Spleen (tissue), 7 donors: ENCODE measurements at regions not wholly inside any gene's neighbourhood (a gene's known extent, or its start where the extent isn't known, plus 50 kb on each side); places are given as distances from the start of the nearest gene placed in this dataset.

Experiments used
- CTCF ChIP-seq, 11 experiments: fragments of 200-600 bp in 7 of 11; fragments of 450-650 bp in 4 of 11; sonication (generic) in 4 of 11; IDR thresholded peaks in 8 of 11; conservative IDR thresholded peaks in 3 of 11; 1 replicate in 7 of 11; 2 replicates in 4 of 11; pipeline versions ENCODE4 v1.4.0 to v1.8.0; 2016 to 2021; ENCODE audit warnings: antibody characterized with exemption in 11 of 11, inconsistent platforms in 4 of 11, mild to moderate bottlenecking in 1 of 11
- POLR2AphosphoS5 ChIP-seq, 3 donors: sonication (generic); formaldehyde crosslinking; IDR thresholded peaks; one replicate each; pipeline ENCODE4 v1.5.1; 2017; ENCODE audit warnings: antibody characterized with exemption in 3 of 3
- donor health status: DM: no; HTN: no; CAD: no; lungs with moderate emphysema.
- donor health status: DM: no; HTN: no; CAD: no.
- donor health status: DM: no; HTN: no; CAD: no.

GRCh38 chr1:76786222-76786621 lies 81.1 kb upstream of the ST6GALNAC5 start:
- no peak for TF ChIP-seq CTCF (IDR thresholded peaks at IDR 0.05 in 8 of 11, conservative IDR thresholded peaks at IDR 0.05 in 3 of 11)
- TF ChIP-seq POLR2AphosphoS5 (IDR thresholded peaks at IDR 0.05) = no peak
